ENCODE measurements at regions not wholly inside any gene's neighbourhood (a gene's known extent, or its start where the extent isn't known, plus 50 kb on each side); places are given as distances from the start of the nearest gene placed in this dataset.

- no peak for TF ChIP-seq CTCF (conservative IDR thresholded peaks at IDR 0.05; ENCODE audit: control insufficient read depth, insufficient read depth, low read depth, low read length)
- DNase-seq (ENCODE audit: low read depth): no peak
- H3K4me3 ChIP-seq (ENCODE audit: control insufficient read depth, low read depth, low read length): no peak overlapping the region
Observed at GRCh38 chr21:16201718-16202117, 471.9 kb downstream of the USP25 start.

GRCh38 chr21:16205527-16205926 is 475.7 kb downstream of the USP25 start:
- peak; percentile 17 for DNase-seq (ENCODE audit: low read depth)
- TF ChIP-seq CTCF (conservative IDR thresholded peaks at IDR 0.05; ENCODE audit: control insufficient read depth, insufficient read depth, low read depth, low read length): no peak
- no peak overlapping the region for H3K4me3 ChIP-seq (ENCODE audit: control insufficient read depth, low read depth, low read length)

GRCh38 chr21:16211339-16212303 is 481.8 kb downstream of the USP25 start:
- no peak for TF ChIP-seq CTCF (conservative IDR thresholded peaks at IDR 0.05; ENCODE audit: control insufficient read depth, insufficient read depth, low read depth, low read length)
- H3K4me3 ChIP-seq (ENCODE audit: control insufficient read depth, low read depth, low read length): no peak overlapping the region
- DNase-seq (ENCODE audit: low read depth): peak; percentile 41

- no peak for TF ChIP-seq CTCF (conservative IDR thresholded peaks at IDR 0.05; ENCODE audit: control insufficient read depth, insufficient read depth, low read depth, low read length)
- DNase-seq (ENCODE audit: low read depth): no peak
Observed at GRCh38 chr21:16213518-16213917, 483.7 kb downstream of the USP25 start.

GRCh38 chr21:16215193-16215592 is 485.4 kb downstream of the USP25 start:
- H3K4me3 ChIP-seq (ENCODE audit: control insufficient read depth, low read depth, low read length): no peak overlapping the region
- no peak for TF ChIP-seq CTCF (conservative IDR thresholded peaks at IDR 0.05; ENCODE audit: control insufficient read depth, insufficient read depth, low read depth, low read length)
- no peak for DNase-seq (ENCODE audit: low read depth)

More at GRCh38 chr21:16213518-16213917, 483.7 kb downstream of the USP25 start:
- H3K4me3 ChIP-seq (ENCODE audit: control insufficient read depth, low read depth, low read length): no peak overlapping the region

- H3K4me3 ChIP-seq (ENCODE audit: control insufficient read depth, low read depth, low read length): no peak overlapping the region
- no peak for DNase-seq (ENCODE audit: low read depth)
- TF ChIP-seq CTCF (conservative IDR thresholded peaks at IDR 0.05; ENCODE audit: control insufficient read depth, insufficient read depth, low read depth, low read length): no peak
Observed at GRCh38 chr21:16215663-16216183, 485.9 kb downstream of the USP25 start.

All from fibroblast of mammary gland (primary cell).